ENCODE measurements at regions not wholly inside any gene's neighbourhood (a gene's known extent, or its start where the extent isn't known, plus 50 kb on each side); places are given as distances from the start of the nearest gene placed in this dataset.

DNA sequence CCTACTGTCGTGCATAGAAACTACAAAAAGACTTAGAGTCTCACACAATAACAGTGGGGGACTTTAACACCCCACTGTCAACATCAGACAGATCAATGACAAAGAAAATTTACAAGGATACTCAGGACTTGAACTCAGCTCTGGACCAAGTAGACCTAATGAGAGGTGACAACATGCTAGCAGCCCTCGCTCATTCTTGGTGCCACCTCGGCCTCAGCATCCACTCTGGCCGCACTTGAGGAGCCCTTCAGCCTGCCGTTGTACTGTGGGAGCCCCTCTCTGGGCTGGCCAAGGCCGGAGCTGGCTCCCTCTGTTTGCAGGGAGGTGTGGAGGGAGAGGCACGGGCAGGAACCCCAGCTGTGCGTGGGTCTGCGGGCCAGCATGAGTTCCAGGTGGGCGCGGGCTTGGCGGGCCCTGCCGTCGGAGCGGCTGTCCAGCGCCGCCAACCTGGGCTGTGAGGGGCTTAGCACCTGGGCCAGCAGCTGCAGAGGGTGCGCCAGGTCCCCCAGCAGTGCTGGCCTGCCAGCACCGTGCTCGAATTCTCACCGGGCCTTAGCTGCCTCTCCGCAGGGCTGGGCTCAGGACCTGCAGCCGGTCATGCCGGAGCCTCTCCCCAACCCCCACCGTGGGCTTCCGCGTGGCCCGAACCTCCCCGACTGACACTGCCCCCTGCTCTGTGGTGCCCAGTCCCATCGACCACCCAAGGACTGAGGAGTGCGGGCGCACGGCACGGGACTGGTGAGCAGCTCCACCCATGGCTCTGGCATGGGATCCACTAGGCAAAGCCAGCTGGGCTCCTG lies 205.6 kb downstream of the FRK start (continued):
- TF ChIP-seq DIDO1 (tag; IDR thresholded peaks at IDR 0.05; ENCODE audit: low read depth) (no peak), ZBTB12 (CRISPR knock-in tag; IDR thresholded peaks at IDR 0.05) (no peak), KDM2B (CRISPR knock-in tag; IDR thresholded peaks at IDR 0.05) (no peak), SIN3A (IDR thresholded peaks at IDR 0.05; ENCODE audit: borderline replicate concordance in 2 of 2, control insufficient read depth in 1 of 2, low read depth in 2 of 2, low read length in 2 of 2) (no peak)

DNA sequence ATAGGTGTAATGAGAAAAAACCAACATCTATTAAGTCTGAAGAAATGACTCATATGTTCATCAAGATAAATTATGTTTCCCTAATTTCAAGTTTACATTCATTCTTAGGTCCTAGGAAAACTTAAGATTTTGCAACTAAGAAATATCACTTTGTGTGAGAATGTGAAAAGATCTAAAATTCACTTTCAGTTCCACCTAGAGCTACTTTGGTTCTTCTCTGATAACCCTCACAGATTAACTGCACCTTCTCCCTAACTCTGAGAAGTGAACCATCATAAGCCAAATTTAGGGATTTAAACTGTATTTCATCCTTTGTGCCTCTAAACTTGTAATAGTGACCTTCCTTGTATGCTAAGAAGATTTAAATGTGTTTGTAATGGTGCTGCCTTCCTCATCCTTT lies 213.0 kb downstream of the FRK start:
- no peak overlapping the region for H2AFZ ChIP-seq (ENCODE audit: low read depth, low read length)
- CTCF ChIA-PET (ENCODE audit: low intra/inter-chr PET ratio), result no interaction called here
- no peak for FAIRE-seq
- BruUV-seq (replicated peaks), result no TSS peak
- no peak overlapping the region for H3K4me2 ChIP-seq (ENCODE audit: insufficient read depth, low read length)
- no peaks in the 10 kb centered on the region for H3K4me1 ChIP-seq (replicated peaks in 1 of 2; ENCODE audit: control insufficient read depth in 2 of 2, insufficient read depth in 2 of 2, low read length in 2 of 2)
- H3K79me2 ChIP-seq (ENCODE audit: control insufficient read depth, insufficient read depth, low read length), result no peaks in the 10 kb centered on the region
- intact Hi-C loops (cut with micrococcal nuclease), result no loop called here
- no peaks in the 10 kb centered on the region for H3K36me3 ChIP-seq (ENCODE audit: control insufficient read depth, insufficient read depth, low read length)
- in situ Hi-C loops (cut with MboI), result no loop called here
- no peaks in the 10 kb centered on the region for H3K9me1 ChIP-seq (ENCODE audit: control insufficient read depth, insufficient read depth, low read length)
- no peak for DNase-seq (ENCODE audit: extremely low read depth in 1 of 4, low spot score in 3 of 4)
- H4K20me1 ChIP-seq (replicated peaks; ENCODE audit: control insufficient read depth, insufficient read depth, low read length), result no peaks in the 10 kb centered on the region
- H3K27me3 ChIP-seq (ENCODE audit: control insufficient read depth in 2 of 2, insufficient read depth in 2 of 2, low read length in 2 of 2), result no peaks in the 10 kb centered on the region
- POLR2A ChIA-PET, result no interaction called here
- H3K9me3 ChIP-seq (replicated peaks; ENCODE audit: control insufficient read depth, insufficient read depth, low read depth, low read length), result no peaks in the 10 kb centered on the region
- H3K27ac ChIP-seq (ENCODE audit: extremely low read depth, low read depth, low read length), result no peak overlapping the region
- H3K9ac ChIP-seq (ENCODE audit: insufficient read depth in 1 of 2, low read depth in 2 of 2, low read length in 2 of 2), result no peak overlapping the region
- H3K4me3 ChIP-seq, result no peak overlapping the region
- no peak for TF ChIP-seq HMGN3 (IDR thresholded peaks at IDR 0.05; ENCODE audit: borderline replicate concordance, extremely low read depth, insufficient read length, low read depth, low read length)
- TF ChIP-seq ZKSCAN1 (IDR thresholded peaks at IDR 0.05; ENCODE audit: low read depth, low read length), result no peak
- no peak for TF ChIP-seq ZNF324 (CRISPR knock-in tag; IDR thresholded peaks at IDR 0.05)
- TF ChIP-seq TBP (optimal IDR thresholded peaks at IDR 0.05; ENCODE audit: low read depth, low read length), result no peak
- TF ChIP-seq SLC30A9 (CRISPR knock-in tag; IDR thresholded peaks at IDR 0.05), result no peak
- TF ChIP-seq CREB1 (IDR thresholded peaks at IDR 0.05), result no peak
- TF ChIP-seq CREB1 (CRISPR knock-in tag; IDR thresholded peaks at IDR 0.05), result no peak
- no peak for TF ChIP-seq ZNF408 (CRISPR knock-in tag; IDR thresholded peaks at IDR 0.05; ENCODE audit: low read depth)
- no peak for TF ChIP-seq HDAC8 (tag; IDR thresholded peaks at IDR 0.05)
- TF ChIP-seq FOS (IDR thresholded peaks at IDR 0.05; ENCODE audit: extremely low read depth, insufficient read length), result no peak
- TF ChIP-seq, protein P1, sequence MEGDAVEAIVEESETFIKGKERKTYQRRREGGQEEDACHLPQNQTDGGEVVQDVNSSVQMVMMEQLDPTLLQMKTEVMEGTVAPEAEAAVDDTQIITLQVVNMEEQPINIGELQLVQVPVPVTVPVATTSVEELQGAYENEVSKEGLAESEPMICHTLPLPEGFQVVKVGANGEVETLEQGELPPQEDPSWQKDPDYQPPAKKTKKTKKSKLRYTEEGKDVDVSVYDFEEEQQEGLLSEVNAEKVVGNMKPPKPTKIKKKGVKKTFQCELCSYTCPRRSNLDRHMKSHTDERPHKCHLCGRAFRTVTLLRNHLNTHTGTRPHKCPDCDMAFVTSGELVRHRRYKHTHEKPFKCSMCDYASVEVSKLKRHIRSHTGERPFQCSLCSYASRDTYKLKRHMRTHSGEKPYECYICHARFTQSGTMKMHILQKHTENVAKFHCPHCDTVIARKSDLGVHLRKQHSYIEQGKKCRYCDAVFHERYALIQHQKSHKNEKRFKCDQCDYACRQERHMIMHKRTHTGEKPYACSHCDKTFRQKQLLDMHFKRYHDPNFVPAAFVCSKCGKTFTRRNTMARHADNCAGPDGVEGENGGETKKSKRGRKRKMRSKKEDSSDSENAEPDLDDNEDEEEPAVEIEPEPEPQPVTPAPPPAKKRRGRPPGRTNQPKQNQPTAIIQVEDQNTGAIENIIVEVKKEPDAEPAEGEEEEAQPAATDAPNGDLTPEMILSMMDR (IDR thresholded peaks at IDR 0.05 in 2 of 3, conservative IDR thresholded peaks at IDR 0.05 in 1 of 3; ENCODE audit: insufficient read depth in 2 of 3, low read depth in 1 of 3, low read length in 3 of 3), result no peak
- TF ChIP-seq ZNF311 (CRISPR knock-in tag; IDR thresholded peaks at IDR 0.05), result no peak
- no peak for TF ChIP-seq CBX3 (IDR thresholded peaks at IDR 0.05; ENCODE audit: borderline replicate concordance in 1 of 2, low read length in 2 of 2)
- TF ChIP-seq L3MBTL2 (IDR thresholded peaks at IDR 0.05), result no peak
- TF ChIP-seq TAF15 (IDR thresholded peaks at IDR 0.05; ENCODE audit: low read depth, low read length), result no peak
- no peak for ATAC-seq

Measured in K562 (cell line).